ENCODE measurements at regions not wholly inside any gene's neighbourhood (a gene's known extent, or its start where the extent isn't known, plus 50 kb on each side); places are given as distances from the start of the nearest gene placed in this dataset.

DNA sequence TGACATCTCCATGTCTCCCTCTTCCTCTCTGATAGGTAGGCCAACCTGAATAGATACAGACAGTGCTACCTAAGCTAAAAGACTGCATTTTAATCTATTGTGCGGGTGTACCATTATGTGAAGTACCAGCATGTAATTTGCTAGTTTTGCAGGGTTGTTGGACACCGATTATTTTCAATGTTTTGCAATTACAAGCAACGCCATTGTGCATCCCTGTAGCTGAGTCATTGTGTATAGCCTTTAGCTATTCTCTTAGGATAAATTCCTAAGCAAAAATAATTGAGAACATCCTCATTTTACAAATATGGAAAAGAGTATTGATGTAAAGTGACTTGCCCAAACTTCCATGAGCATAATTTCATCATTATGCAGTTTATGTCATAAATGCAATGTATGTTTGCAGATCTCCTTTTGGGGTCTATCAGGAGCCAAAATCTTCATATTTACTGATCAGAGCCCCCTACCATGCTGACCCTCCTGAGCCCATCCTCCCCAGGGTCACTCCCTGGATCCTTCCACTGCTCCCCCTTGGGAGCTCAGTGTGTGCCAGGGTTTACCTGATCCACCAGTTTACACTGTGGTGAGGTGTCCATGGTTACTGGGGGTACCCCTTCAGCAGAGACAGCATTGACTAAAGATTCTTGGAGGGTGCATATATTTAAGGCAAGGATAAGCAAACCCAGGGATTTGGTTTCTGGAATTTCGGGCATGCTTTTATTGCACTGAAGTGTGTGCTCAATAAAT lies 80.6 kb downstream of the CCDC185 start:
- H3K9me3 Mint-ChIP-seq = no peaks in the 10 kb centered on the region
- no peaks in the 10 kb centered on the region for H3K36me3 Mint-ChIP-seq
- DNase-seq (ENCODE audit: extremely low spot score, unreplicated experiment) = peak; percentile 39
- TF ChIP-seq, protein P1, sequence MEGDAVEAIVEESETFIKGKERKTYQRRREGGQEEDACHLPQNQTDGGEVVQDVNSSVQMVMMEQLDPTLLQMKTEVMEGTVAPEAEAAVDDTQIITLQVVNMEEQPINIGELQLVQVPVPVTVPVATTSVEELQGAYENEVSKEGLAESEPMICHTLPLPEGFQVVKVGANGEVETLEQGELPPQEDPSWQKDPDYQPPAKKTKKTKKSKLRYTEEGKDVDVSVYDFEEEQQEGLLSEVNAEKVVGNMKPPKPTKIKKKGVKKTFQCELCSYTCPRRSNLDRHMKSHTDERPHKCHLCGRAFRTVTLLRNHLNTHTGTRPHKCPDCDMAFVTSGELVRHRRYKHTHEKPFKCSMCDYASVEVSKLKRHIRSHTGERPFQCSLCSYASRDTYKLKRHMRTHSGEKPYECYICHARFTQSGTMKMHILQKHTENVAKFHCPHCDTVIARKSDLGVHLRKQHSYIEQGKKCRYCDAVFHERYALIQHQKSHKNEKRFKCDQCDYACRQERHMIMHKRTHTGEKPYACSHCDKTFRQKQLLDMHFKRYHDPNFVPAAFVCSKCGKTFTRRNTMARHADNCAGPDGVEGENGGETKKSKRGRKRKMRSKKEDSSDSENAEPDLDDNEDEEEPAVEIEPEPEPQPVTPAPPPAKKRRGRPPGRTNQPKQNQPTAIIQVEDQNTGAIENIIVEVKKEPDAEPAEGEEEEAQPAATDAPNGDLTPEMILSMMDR (conservative IDR thresholded peaks at IDR 0.05) = no peak
- peaks cover 26% of the 10 kb centered on the region for H3K27me3 Mint-ChIP-seq
- H3K4me1 Mint-ChIP-seq (ENCODE audit: unreplicated experiment) = peaks cover 4% of the 10 kb centered on the region
- H3K4me3 Mint-ChIP-seq = no peak overlapping the region
- H3K27ac Mint-ChIP-seq = no peak overlapping the region

DNA sequence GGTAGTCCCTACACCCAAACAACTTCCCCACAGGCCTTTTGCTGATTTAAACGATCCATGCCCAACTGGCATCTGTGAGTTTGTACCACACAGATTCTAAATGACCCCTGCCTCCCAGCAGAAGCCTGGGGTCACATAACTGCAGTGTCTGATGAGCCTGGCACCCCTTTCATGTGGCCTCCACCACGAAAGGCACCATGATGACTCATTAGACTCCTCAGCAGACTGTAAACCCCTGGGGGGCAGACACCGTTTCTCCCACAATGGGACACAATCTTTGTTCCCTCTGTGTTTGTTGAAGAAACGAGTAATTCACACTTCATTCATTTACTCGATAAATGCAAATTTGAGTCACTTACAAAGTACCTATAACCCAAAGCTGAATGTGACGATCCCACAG lies 81.6 kb downstream of the CCDC185 start:
- TF ChIP-seq, protein P1 (conservative IDR thresholded peaks at IDR 0.05) = no peak
- Mint-ChIP-seq H3K27me3 (peaks cover 30% of the 10 kb centered on the region), H3K36me3 (no peaks in the 10 kb centered on the region), H3K27ac (no peak overlapping the region), H3K4me3 (no peak overlapping the region), H3K4me1 (ENCODE audit: unreplicated experiment) (peaks cover 6% of the 10 kb centered on the region), H3K9me3 (no peaks in the 10 kb centered on the region)
- no peak for DNase-seq (ENCODE audit: extremely low spot score, unreplicated experiment)

DNA sequence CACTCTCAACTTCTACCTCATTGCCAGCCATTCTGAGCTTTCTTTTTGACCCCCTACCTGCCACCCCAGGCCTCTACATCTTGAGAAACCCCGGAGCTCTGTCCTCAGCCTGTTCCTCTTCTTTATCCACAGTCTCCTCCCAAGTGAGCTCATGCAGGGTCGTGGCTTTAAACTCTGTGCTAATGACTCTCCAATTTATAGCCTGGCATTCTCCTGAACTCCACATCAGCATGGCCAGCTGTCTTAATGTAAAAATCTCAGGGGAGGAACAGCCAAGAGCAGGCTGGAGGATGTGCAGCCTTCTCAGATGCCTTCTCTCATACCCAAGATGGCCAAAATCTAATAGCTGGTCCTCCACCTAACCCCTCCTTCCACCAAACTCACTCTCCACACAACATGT lies 84.2 kb downstream of the CCDC185 start:
- peaks cover 1% of the 10 kb centered on the region for H3K9me3 Mint-ChIP-seq

DNA sequence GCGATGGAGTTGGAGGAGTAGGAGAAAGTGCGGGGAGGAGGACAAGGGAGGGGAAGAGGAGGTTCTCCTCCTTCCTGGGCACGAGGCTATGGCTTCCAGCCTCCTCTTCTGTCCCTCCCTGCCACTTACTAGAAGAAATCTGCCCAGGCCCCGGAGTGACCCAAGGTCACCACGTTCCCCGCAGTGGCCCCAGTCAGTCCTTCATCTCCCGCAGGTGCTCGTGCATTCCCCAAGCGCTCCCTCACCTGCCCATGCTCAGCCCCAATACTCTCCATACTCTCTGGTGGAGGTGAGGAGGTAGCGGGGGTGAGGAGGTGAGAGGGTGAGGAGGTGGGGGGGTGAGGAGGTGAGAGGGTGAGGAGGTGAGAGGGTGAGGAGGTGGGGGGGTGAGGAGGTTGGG lies 85.4 kb downstream of the CCDC185 start:
- no peaks in the 10 kb centered on the region for H3K36me3 Mint-ChIP-seq
- peaks cover 7% of the 10 kb centered on the region for H3K9me3 Mint-ChIP-seq
- TF ChIP-seq, protein P1 (conservative IDR thresholded peaks at IDR 0.05) = no peak
- H3K27me3 Mint-ChIP-seq = peaks cover 42% of the 10 kb centered on the region
- H3K27ac Mint-ChIP-seq = no peak overlapping the region
- DNase-seq (ENCODE audit: extremely low spot score, unreplicated experiment) = no peak
- peaks cover 7% of the 10 kb centered on the region for H3K4me1 Mint-ChIP-seq (ENCODE audit: unreplicated experiment)
- no peak overlapping the region for H3K4me3 Mint-ChIP-seq

More for the DNA sequence above, 84.2 kb downstream of the CCDC185 start:
- no peak for DNase-seq (ENCODE audit: extremely low spot score, unreplicated experiment)
- Mint-ChIP-seq H3K27ac (no peak overlapping the region), H3K4me1 (ENCODE audit: unreplicated experiment) (peaks cover 7% of the 10 kb centered on the region), H3K36me3 (no peaks in the 10 kb centered on the region), H3K27me3 (peaks cover 38% of the 10 kb centered on the region), H3K4me3 (no peak overlapping the region)
- TF ChIP-seq, protein P1 (conservative IDR thresholded peaks at IDR 0.05) = no peak

DNA sequence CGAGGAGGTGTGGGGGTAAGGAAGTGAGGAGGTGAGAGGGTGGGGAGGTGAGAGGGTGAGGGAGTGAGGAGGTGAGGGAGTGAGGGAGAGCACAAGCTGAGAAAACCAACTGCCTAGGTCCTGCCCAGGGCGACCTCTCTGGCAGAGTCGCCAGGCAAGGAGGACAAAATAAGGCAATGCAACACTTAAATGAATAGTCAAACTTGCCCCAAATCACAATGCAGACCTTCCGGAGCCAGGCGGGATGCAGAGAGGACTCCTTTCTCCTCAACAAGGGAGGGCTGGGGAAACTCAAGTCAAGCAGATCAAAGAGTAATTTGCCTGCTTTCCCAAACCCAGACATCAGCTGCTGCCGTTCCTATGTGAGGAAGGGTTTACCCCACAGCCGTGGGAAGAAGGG lies 86.0 kb downstream of the CCDC185 start:
- TF ChIP-seq, protein P1 (conservative IDR thresholded peaks at IDR 0.05) = no peak
- Mint-ChIP-seq H3K27me3 (peaks cover 47% of the 10 kb centered on the region), H3K4me3 (no peak overlapping the region), H3K4me1 (ENCODE audit: unreplicated experiment) (peaks cover 7% of the 10 kb centered on the region), H3K9me3 (peaks cover 7% of the 10 kb centered on the region), H3K36me3 (no peaks in the 10 kb centered on the region), H3K27ac (no peak overlapping the region)
- no peak for DNase-seq (ENCODE audit: extremely low spot score, unreplicated experiment)

Data from type B pancreatic cell (in vitro differentiated cells).